NCI-H1417 treated with DMSO at 0.1 percent for 48 hours (cell line): ENCODE measurements at regions not wholly inside any gene's neighbourhood (a gene's known extent, or its start where the extent isn't known, plus 50 kb on each side); places are given as distances from the start of the nearest gene placed in this dataset.

Experiments used
- DNase-seq: peaks from one replicate; lab custom pipeline; 2025; lab: John Stamatoyannopoulos, UW

GRCh38 chr21:41566500-41567014, 58.6 kb upstream of the TMPRSS2 start:
- no peak for DNase-seq

- DNase-seq, result no peak
Measured at GRCh38 chr21:41565550-41565949, 57.6 kb upstream of the TMPRSS2 start.

- DNase-seq, result no peak
Measured at GRCh38 chr21:41564871-41565274, 56.9 kb upstream of the TMPRSS2 start.

GRCh38 chr21:41562101-41563000, 54.4 kb upstream of the TMPRSS2 start:
- no peak for DNase-seq

GRCh38 chr21:41561701-41562100, 53.7 kb upstream of the TMPRSS2 start:
- DNase-seq, result no peak

GRCh38 chr21:41560661-41561158, 52.8 kb upstream of the TMPRSS2 start:
- DNase-seq, result no peak

- no peak for DNase-seq
Measured at GRCh38 chr21:41559658-41560631, 52.0 kb upstream of the TMPRSS2 start.

GRCh38 chr21:41558842-41559241, 50.9 kb upstream of the TMPRSS2 start:
- DNase-seq, result no peak

- no peak for DNase-seq
Measured at GRCh38 chr21:41557884-41558283, 49.9 kb upstream of the TMPRSS2 start.
